ENCODE measurements at regions not wholly inside any gene's neighbourhood (a gene's known extent, or its start where the extent isn't known, plus 50 kb on each side); places are given as distances from the start of the nearest gene placed in this dataset.

GRCh38 chr17:13407381-13407780, 194.3 kb downstream of the HS3ST3A1 start:
- no peak for DNase-seq (ENCODE audit: low read depth)
- H3K4me3 ChIP-seq (ENCODE audit: low read depth, low read length), result no peak overlapping the region
- TF ChIP-seq CTCF (IDR thresholded peaks at IDR 0.05; ENCODE audit: control insufficient read depth, extremely low read depth, insufficient read depth), result no peak

- no peak for TF ChIP-seq CTCF (IDR thresholded peaks at IDR 0.05; ENCODE audit: control insufficient read depth, extremely low read depth, insufficient read depth)
- H3K4me3 ChIP-seq (ENCODE audit: low read depth, low read length), result no peak overlapping the region
- DNase-seq (ENCODE audit: low read depth), result no peak
Observed at GRCh38 chr17:13405807-13406206, 195.9 kb downstream of the HS3ST3A1 start.

GRCh38 chr17:13405080-13405479, 196.6 kb downstream of the HS3ST3A1 start:
- no peak for DNase-seq (ENCODE audit: low read depth)
- no peak for TF ChIP-seq CTCF (IDR thresholded peaks at IDR 0.05; ENCODE audit: control insufficient read depth, extremely low read depth, insufficient read depth)
- no peak overlapping the region for H3K4me3 ChIP-seq (ENCODE audit: low read depth, low read length)

GRCh38 chr17:13403982-13404946, 197.5 kb downstream of the HS3ST3A1 start:
- TF ChIP-seq CTCF (IDR thresholded peaks at IDR 0.05; ENCODE audit: control insufficient read depth, extremely low read depth, insufficient read depth), result no peak
- DNase-seq (ENCODE audit: low read depth), result no peak
- no peak overlapping the region for H3K4me3 ChIP-seq (ENCODE audit: low read depth, low read length)

GRCh38 chr17:13400491-13400890, 201.2 kb downstream of the HS3ST3A1 start:
- H3K4me3 ChIP-seq (ENCODE audit: low read depth, low read length), result no peak overlapping the region
- TF ChIP-seq CTCF (IDR thresholded peaks at IDR 0.05; ENCODE audit: control insufficient read depth, extremely low read depth, insufficient read depth), result no peak
- DNase-seq (ENCODE audit: low read depth), result no peak

- H3K4me3 ChIP-seq (ENCODE audit: low read depth, low read length), result no peak overlapping the region
- DNase-seq (ENCODE audit: low read depth), result no peak
- TF ChIP-seq CTCF (IDR thresholded peaks at IDR 0.05; ENCODE audit: control insufficient read depth, extremely low read depth, insufficient read depth), result no peak
Observed at GRCh38 chr17:13398853-13399252, 202.9 kb downstream of the HS3ST3A1 start.
